Activated T-helper 17 cell treated with anti-CD3 and anti-CD28 coated beads, Interleukin-2, amount 50 U/mL, for 72 hours (primary cell): ENCODE measurements at regions not wholly inside any gene's neighbourhood (a gene's known extent, or its start where the extent isn't known, plus 50 kb on each side); places are given as distances from the start of the nearest gene placed in this dataset.
"Not testable (repeated sequence)": the region's sequence is repeated elsewhere in the genome, so short reads cannot be mapped to it uniquely, and the experiment has no call there.

Source experiments
- ATAC-seq: fragments of 150-1000 bp; cut with Tn5 transposase; replicated peaks from 2 replicates; pipeline ENCODE4 v1.10.0; 2021; ENCODE audit warnings: mild to moderate bottlenecking, moderate library complexity
- H3K27ac Mint-ChIP-seq: one replicate; pipeline ENCODE4 v1.8.0; 2022; ENCODE audit warnings: mixed read lengths
- H3K27me3 Mint-ChIP-seq: one replicate; pipeline ENCODE4 v1.8.0; 2022; ENCODE audit warnings: mixed read lengths
- H3K36me3 Mint-ChIP-seq: one replicate; pipeline ENCODE4 v1.8.0; 2022; ENCODE audit warnings: low read depth, mild to moderate bottlenecking, mixed read lengths
- H3K4me1 Mint-ChIP-seq: one replicate; pipeline ENCODE4 v1.8.0; 2022; ENCODE audit warnings: mixed read lengths
- H3K4me3 Mint-ChIP-seq: one replicate; pipeline ENCODE4 v1.8.0; 2022; ENCODE audit warnings: mild to moderate bottlenecking, mixed read lengths
- H3K9me3 Mint-ChIP-seq: one replicate; pipeline ENCODE4 v1.8.0; 2022; ENCODE audit warnings: mixed read lengths

GRCh38 chr3:5357089-5357488 lies 169.6 kb downstream of the EDEM1 start:
- Mint-ChIP-seq H3K27ac (no peak overlapping the region), H3K27me3 (no peaks in the 10 kb centered on the region), H3K36me3 (no peaks in the 10 kb centered on the region), H3K9me3 (peaks cover 13% of the 10 kb centered on the region), H3K4me1 (no peaks in the 10 kb centered on the region), H3K4me3 (no peak overlapping the region)
- ATAC-seq = peak; percentile 31

- Mint-ChIP-seq H3K36me3 (no peaks in the 10 kb centered on the region), H3K4me1 (no peaks in the 10 kb centered on the region), H3K4me3 (no peak overlapping the region), H3K27me3 (no peaks in the 10 kb centered on the region), H3K27ac (no peak overlapping the region), H3K9me3 (peaks cover 13% of the 10 kb centered on the region)
- ATAC-seq = no peak
Observed at GRCh38 chr3:5358911-5359310, 171.4 kb downstream of the EDEM1 start.

- Mint-ChIP-seq H3K36me3 (no peaks in the 10 kb centered on the region), H3K27me3 (no peaks in the 10 kb centered on the region), H3K4me1 (no peaks in the 10 kb centered on the region), H3K4me3 (no peak overlapping the region), H3K9me3 (peaks cover 13% of the 10 kb centered on the region), H3K27ac (no peak overlapping the region)
- no peak for ATAC-seq
Observed at GRCh38 chr3:5360453-5360852, 172.9 kb downstream of the EDEM1 start.

GRCh38 chr3:5366746-5367145 lies 179.2 kb downstream of the EDEM1 start:
- no peaks in the 10 kb centered on the region for H3K27me3 Mint-ChIP-seq
- H3K36me3 Mint-ChIP-seq = no peaks in the 10 kb centered on the region
- ATAC-seq = no peak
- H3K27ac Mint-ChIP-seq = no peak overlapping the region
- H3K4me1 Mint-ChIP-seq = no peaks in the 10 kb centered on the region
- H3K4me3 Mint-ChIP-seq = no peak overlapping the region
- no peaks in the 10 kb centered on the region for H3K9me3 Mint-ChIP-seq

GRCh38 chr3:5371555-5371954 lies 184.0 kb downstream of the EDEM1 start:
- H3K27me3 Mint-ChIP-seq, ATAC-seq, H3K4me3 Mint-ChIP-seq, H3K9me3 Mint-ChIP-seq, H3K27ac Mint-ChIP-seq, H3K4me1 Mint-ChIP-seq, H3K36me3 Mint-ChIP-seq: not testable (repeated sequence)

GRCh38 chr3:5376761-5377160 lies 189.3 kb downstream of the EDEM1 start:
- peaks cover 8% of the 10 kb centered on the region for H3K27me3 Mint-ChIP-seq
- H3K4me3 Mint-ChIP-seq = no peak overlapping the region
- no peaks in the 10 kb centered on the region for H3K4me1 Mint-ChIP-seq
- no peak overlapping the region for H3K27ac Mint-ChIP-seq
- no peak for ATAC-seq
- no peaks in the 10 kb centered on the region for H3K9me3 Mint-ChIP-seq
- no peaks in the 10 kb centered on the region for H3K36me3 Mint-ChIP-seq

GRCh38 chr3:5379266-5379665 lies 191.8 kb downstream of the EDEM1 start:
- not testable (repeated sequence) for H3K4me1 Mint-ChIP-seq, H3K9me3 Mint-ChIP-seq, H3K4me3 Mint-ChIP-seq, H3K36me3 Mint-ChIP-seq, H3K27ac Mint-ChIP-seq, ATAC-seq
- H3K27me3 Mint-ChIP-seq = peaks cover 12% of the 10 kb centered on the region

- not testable (repeated sequence) for H3K4me1 Mint-ChIP-seq, H3K4me3 Mint-ChIP-seq, H3K27ac Mint-ChIP-seq, H3K9me3 Mint-ChIP-seq, H3K36me3 Mint-ChIP-seq, ATAC-seq
- H3K27me3 Mint-ChIP-seq = peaks cover 15% of the 10 kb centered on the region
Observed at GRCh38 chr3:5383486-5384263, 196.2 kb downstream of the EDEM1 start.

- H3K4me1 Mint-ChIP-seq = no peaks in the 10 kb centered on the region
- ATAC-seq = no peak
- peaks cover 19% of the 10 kb centered on the region for H3K27me3 Mint-ChIP-seq
- H3K9me3 Mint-ChIP-seq = peaks cover 4% of the 10 kb centered on the region
- H3K27ac Mint-ChIP-seq = no peak overlapping the region
- H3K36me3 Mint-ChIP-seq = no peaks in the 10 kb centered on the region
- no peak overlapping the region for H3K4me3 Mint-ChIP-seq
Observed at GRCh38 chr3:5384557-5385236, 197.2 kb downstream of the EDEM1 start.

GRCh38 chr3:5388091-5388490 lies 200.6 kb downstream of the EDEM1 start:
- no peaks in the 10 kb centered on the region for H3K9me3 Mint-ChIP-seq
- ATAC-seq = no peak
- H3K36me3 Mint-ChIP-seq = no peaks in the 10 kb centered on the region
- H3K4me1 Mint-ChIP-seq = no peaks in the 10 kb centered on the region
- H3K4me3 Mint-ChIP-seq = no peak overlapping the region
- H3K27ac Mint-ChIP-seq = no peak overlapping the region
- peaks cover 14% of the 10 kb centered on the region for H3K27me3 Mint-ChIP-seq

- H3K9me3 Mint-ChIP-seq = no peaks in the 10 kb centered on the region
- no peak for ATAC-seq
- H3K4me3 Mint-ChIP-seq = no peak overlapping the region
- no peak overlapping the region for H3K27ac Mint-ChIP-seq
- H3K36me3 Mint-ChIP-seq = no peaks in the 10 kb centered on the region
- H3K27me3 Mint-ChIP-seq = peaks cover 14% of the 10 kb centered on the region
- no peaks in the 10 kb centered on the region for H3K4me1 Mint-ChIP-seq
Observed at GRCh38 chr3:5389057-5389456, 201.6 kb downstream of the EDEM1 start.

GRCh38 chr3:5390221-5390620 lies 202.7 kb downstream of the EDEM1 start:
- H3K9me3 Mint-ChIP-seq = no peaks in the 10 kb centered on the region
- no peaks in the 10 kb centered on the region for H3K4me1 Mint-ChIP-seq
- H3K36me3 Mint-ChIP-seq = no peaks in the 10 kb centered on the region
- no peak overlapping the region for H3K4me3 Mint-ChIP-seq
- peaks cover 14% of the 10 kb centered on the region for H3K27me3 Mint-ChIP-seq
- no peak for ATAC-seq
- no peak overlapping the region for H3K27ac Mint-ChIP-seq

- Mint-ChIP-seq H3K4me3 (no peak overlapping the region), H3K36me3 (no peaks in the 10 kb centered on the region), H3K27me3 (peaks cover 9% of the 10 kb centered on the region), H3K9me3 (no peaks in the 10 kb centered on the region), H3K4me1 (no peaks in the 10 kb centered on the region), H3K27ac (no peak overlapping the region)
- no peak for ATAC-seq
Observed at GRCh38 chr3:5390936-5391625, 203.6 kb downstream of the EDEM1 start.

GRCh38 chr3:5401002-5401401 lies 213.5 kb downstream of the EDEM1 start:
- no peaks in the 10 kb centered on the region for H3K9me3 Mint-ChIP-seq
- H3K4me1 Mint-ChIP-seq = no peaks in the 10 kb centered on the region
- H3K27me3 Mint-ChIP-seq = peaks cover 8% of the 10 kb centered on the region
- H3K4me3 Mint-ChIP-seq = no peak overlapping the region
- ATAC-seq = no peak
- H3K27ac Mint-ChIP-seq = no peak overlapping the region
- no peaks in the 10 kb centered on the region for H3K36me3 Mint-ChIP-seq

- Mint-ChIP-seq H3K9me3 (no peaks in the 10 kb centered on the region), H3K4me1 (no peaks in the 10 kb centered on the region), H3K27me3 (peaks cover 10% of the 10 kb centered on the region), H3K27ac (no peak overlapping the region), H3K4me3 (no peak overlapping the region), H3K36me3 (no peaks in the 10 kb centered on the region)
- no peak for ATAC-seq
Observed at GRCh38 chr3:5404718-5405117, 217.2 kb downstream of the EDEM1 start.
